ENCODE measurements at regions not wholly inside any gene's neighbourhood (a gene's known extent, or its start where the extent isn't known, plus 50 kb on each side); places are given as distances from the start of the nearest gene placed in this dataset.

DNA sequence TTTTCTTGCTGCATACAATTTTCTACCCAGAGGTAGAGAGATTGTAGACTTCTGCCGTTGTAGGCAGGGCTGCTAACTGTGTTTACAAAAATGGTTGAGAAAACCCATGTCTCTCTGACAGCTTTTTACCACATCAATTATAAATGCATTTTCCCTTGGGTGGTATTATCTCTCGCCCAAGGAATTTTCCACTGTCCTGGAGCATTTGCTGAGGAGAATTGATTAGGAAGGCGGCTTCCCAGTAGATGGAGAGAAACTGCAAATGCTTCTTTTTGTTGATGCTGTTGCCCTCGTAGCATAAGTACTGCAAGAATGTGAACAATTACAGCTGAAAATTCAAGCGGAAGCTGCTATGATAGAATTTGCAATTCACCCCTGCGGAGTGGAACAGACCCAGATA, 1007.7 kb upstream of the KLHL29 start:
- no peak overlapping the region for H2BK120ac ChIP-seq (ENCODE audit: low read depth, low read length)
- no CpG with 5 or more reads among the region's 6 CpGs for WGBS (ENCODE audit: extremely low coverage, insufficient coverage, low lambda C conversion rate)
- peak; percentile 51 for DNase-seq
- H3K27ac ChIP-seq (ENCODE audit: low read depth, low read length) = no peak overlapping the region
- no peaks in the 10 kb centered on the region for H3K36me3 ChIP-seq (ENCODE audit: control insufficient read depth, insufficient read depth, low read length)
- no peak overlapping the region for H2BK5ac ChIP-seq (ENCODE audit: low read length)
- no peak overlapping the region for H4K5ac ChIP-seq (ENCODE audit: low read length)
- H3K9ac ChIP-seq (ENCODE audit: low read length) = no peak overlapping the region
- no peak overlapping the region for H3K4me2 ChIP-seq (ENCODE audit: low read length)
- no peak overlapping the region for H4K8ac ChIP-seq (ENCODE audit: low read depth, low read length)
- no peak overlapping the region for H2BK15ac ChIP-seq (replicated peaks; ENCODE audit: low read depth)
- peaks cover 3% of the 10 kb centered on the region for H3K4me1 ChIP-seq (ENCODE audit: control insufficient read depth, low read depth, low read length)
- no peak overlapping the region for H2AK5ac ChIP-seq (ENCODE audit: low read length)
- H3K23ac ChIP-seq (ENCODE audit: low read length) = no peak overlapping the region
- no peaks in the 10 kb centered on the region for H3K27me3 ChIP-seq (ENCODE audit: insufficient read depth, low read length, poor library complexity)
- no peaks in the 10 kb centered on the region for H3K79me2 ChIP-seq (ENCODE audit: control insufficient read depth, insufficient read depth, low read length)
- no peak overlapping the region for H3K4ac ChIP-seq (ENCODE audit: low read depth, low read length)
- H3K56ac ChIP-seq (ENCODE audit: low read length) = no peak overlapping the region
- no peaks in the 10 kb centered on the region for H3K79me1 ChIP-seq (ENCODE audit: low read length)
- no peak overlapping the region for H3K4me3 ChIP-seq (ENCODE audit: low read length)
- no peak overlapping the region for H3K18ac ChIP-seq (ENCODE audit: low read length)

DNA sequence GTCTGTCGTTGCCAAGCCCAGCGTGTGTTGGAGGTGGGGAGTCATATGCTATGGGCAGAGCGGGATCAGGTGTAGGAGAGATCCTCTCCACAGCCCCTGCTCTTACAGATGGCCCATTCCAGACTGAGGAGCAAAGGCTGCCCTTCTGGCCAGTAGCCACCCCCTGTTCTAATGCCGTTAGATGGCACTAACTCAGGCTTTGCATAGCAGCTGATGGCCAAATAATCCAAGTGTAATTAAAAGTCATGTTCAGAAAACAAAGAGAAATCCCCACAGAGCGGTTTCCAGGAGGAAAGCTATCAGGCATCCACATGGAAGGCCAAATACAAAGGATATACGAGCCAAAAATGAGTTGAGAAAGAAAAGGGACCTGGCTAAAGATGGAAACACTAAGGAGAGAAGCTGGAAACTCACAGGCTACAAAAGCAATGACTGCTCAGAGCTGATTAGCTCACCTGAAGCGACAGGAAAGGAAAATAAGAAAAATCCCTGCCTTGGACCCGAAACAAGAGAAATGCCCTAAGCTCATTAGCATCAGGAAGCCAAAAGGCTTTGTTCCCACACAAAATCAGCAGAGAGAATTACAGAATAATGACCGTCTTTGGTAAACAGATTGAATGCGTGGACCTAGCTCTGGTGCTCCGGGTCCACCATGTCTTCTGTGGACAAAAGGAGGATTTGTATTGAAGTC, 1002.4 kb upstream of the KLHL29 start:
- no peak overlapping the region for H3K23ac ChIP-seq (ENCODE audit: low read length)
- no peak overlapping the region for H2BK120ac ChIP-seq (ENCODE audit: low read depth, low read length)
- H3K4ac ChIP-seq (ENCODE audit: low read depth, low read length) = no peak overlapping the region
- H2BK5ac ChIP-seq (ENCODE audit: low read length) = no peak overlapping the region
- H3K79me1 ChIP-seq (ENCODE audit: low read length) = no peaks in the 10 kb centered on the region
- no peak overlapping the region for H3K4me3 ChIP-seq (ENCODE audit: low read length)
- H3K18ac ChIP-seq (ENCODE audit: low read length) = no peak overlapping the region
- DNase-seq = no peak
- WGBS (ENCODE audit: extremely low coverage, insufficient coverage, low lambda C conversion rate) = no CpG with 5 or more reads among the region's 11 CpGs
- no peak overlapping the region for H4K5ac ChIP-seq (ENCODE audit: low read length)
- H3K27ac ChIP-seq (ENCODE audit: low read depth, low read length) = no peak overlapping the region
- no peak overlapping the region for H3K4me2 ChIP-seq (ENCODE audit: low read length)
- H3K9ac ChIP-seq (ENCODE audit: low read length) = no peak overlapping the region
- no peak overlapping the region for H2AK5ac ChIP-seq (ENCODE audit: low read length)
- H3K4me1 ChIP-seq (ENCODE audit: control insufficient read depth, low read depth, low read length) = no peaks in the 10 kb centered on the region
- H2BK15ac ChIP-seq (replicated peaks; ENCODE audit: low read depth) = no peak overlapping the region
- no peaks in the 10 kb centered on the region for H3K79me2 ChIP-seq (ENCODE audit: control insufficient read depth, insufficient read depth, low read length)
- H3K27me3 ChIP-seq (ENCODE audit: insufficient read depth, low read length, poor library complexity) = no peaks in the 10 kb centered on the region
- no peaks in the 10 kb centered on the region for H3K36me3 ChIP-seq (ENCODE audit: control insufficient read depth, insufficient read depth, low read length)
- H4K8ac ChIP-seq (ENCODE audit: low read depth, low read length) = peak overlapping the region; percentile 56
- H3K56ac ChIP-seq (ENCODE audit: low read length) = no peak overlapping the region

DNA sequence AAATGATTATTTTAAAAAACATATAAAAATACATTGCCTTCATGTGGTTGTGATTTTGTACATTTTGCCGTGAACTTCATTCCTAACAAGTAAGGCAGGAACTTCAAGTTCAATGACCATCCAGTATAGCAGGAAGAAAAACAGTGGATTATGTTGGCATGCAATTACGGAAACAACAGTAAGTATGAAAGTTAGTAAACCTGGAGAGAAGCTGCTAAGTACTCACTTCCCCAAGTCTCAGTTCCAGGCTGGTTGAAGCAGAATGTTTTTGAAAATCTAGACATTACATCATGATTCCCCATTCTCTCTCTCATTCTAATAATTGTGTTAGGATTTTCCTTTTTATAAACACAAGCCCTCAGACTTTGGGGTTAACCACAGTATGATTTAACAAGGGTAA, 987.1 kb upstream of the KLHL29 start:
- Histone ChIP-seq H3K27me3 (ENCODE audit: insufficient read depth, low read length, poor library complexity) (no peaks in the 10 kb centered on the region), H3K79me2 (ENCODE audit: control insufficient read depth, insufficient read depth, low read length) (no peaks in the 10 kb centered on the region), H3K18ac (ENCODE audit: low read length) (no peak overlapping the region), H3K56ac (ENCODE audit: low read length) (no peak overlapping the region), H3K79me1 (ENCODE audit: low read length) (no peaks in the 10 kb centered on the region), H3K9ac (ENCODE audit: low read length) (no peak overlapping the region), H3K27ac (ENCODE audit: low read depth, low read length) (no peak overlapping the region), H3K36me3 (ENCODE audit: control insufficient read depth, insufficient read depth, low read length) (no peaks in the 10 kb centered on the region), H4K5ac (ENCODE audit: low read length) (no peak overlapping the region), H2BK120ac (ENCODE audit: low read depth, low read length) (no peak overlapping the region), H3K4me2 (ENCODE audit: low read length) (no peak overlapping the region), H2BK5ac (ENCODE audit: low read length) (no peak overlapping the region), H4K8ac (ENCODE audit: low read depth, low read length) (no peak overlapping the region), H3K4me1 (ENCODE audit: control insufficient read depth, low read depth, low read length) (no peaks in the 10 kb centered on the region), H3K23ac (ENCODE audit: low read length) (no peak overlapping the region), H3K4ac (ENCODE audit: low read depth, low read length) (no peak overlapping the region), H3K4me3 (ENCODE audit: low read length) (no peak overlapping the region), H2BK15ac (replicated peaks; ENCODE audit: low read depth) (no peak overlapping the region), H2AK5ac (ENCODE audit: low read length) (no peak overlapping the region)
- no peak for DNase-seq
- no CpG with 5 or more reads among the region's 2 CpGs for WGBS (ENCODE audit: extremely low coverage, insufficient coverage, low lambda C conversion rate)

DNA sequence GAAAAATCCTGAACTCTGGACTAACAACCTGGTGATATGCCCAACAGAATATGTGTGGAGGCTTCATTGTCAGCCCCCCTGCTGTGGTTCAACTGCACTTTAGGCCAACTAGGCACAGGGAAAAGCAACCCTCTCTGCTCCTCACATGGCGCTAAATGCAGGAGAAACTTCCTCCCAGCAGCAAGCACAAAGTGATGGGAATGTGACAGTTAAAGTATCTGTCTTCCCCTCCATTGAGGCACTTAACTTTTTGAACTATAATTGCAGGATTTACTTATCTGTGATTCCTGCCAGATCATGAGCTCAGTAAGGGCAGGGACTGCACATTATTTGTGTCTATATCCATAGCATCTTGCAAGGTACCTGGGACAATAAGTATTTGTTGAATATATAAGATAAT, 981.2 kb upstream of the KLHL29 start:
- Histone ChIP-seq H2BK120ac (ENCODE audit: low read depth, low read length) (no peak overlapping the region), H3K27me3 (ENCODE audit: insufficient read depth, low read length, poor library complexity) (no peaks in the 10 kb centered on the region), H4K5ac (ENCODE audit: low read length) (no peak overlapping the region), H3K4ac (ENCODE audit: low read depth, low read length) (no peak overlapping the region), H3K18ac (ENCODE audit: low read length) (no peak overlapping the region), H2BK5ac (ENCODE audit: low read length) (no peak overlapping the region), H2BK15ac (replicated peaks; ENCODE audit: low read depth) (no peak overlapping the region), H3K4me2 (ENCODE audit: low read length) (no peak overlapping the region), H3K4me1 (ENCODE audit: control insufficient read depth, low read depth, low read length) (no peaks in the 10 kb centered on the region), H2AK5ac (ENCODE audit: low read length) (no peak overlapping the region), H3K4me3 (ENCODE audit: low read length) (no peak overlapping the region), H3K56ac (ENCODE audit: low read length) (no peak overlapping the region), H4K8ac (ENCODE audit: low read depth, low read length) (no peak overlapping the region), H3K27ac (ENCODE audit: low read depth, low read length) (no peak overlapping the region), H3K23ac (ENCODE audit: low read length) (no peak overlapping the region), H3K79me1 (ENCODE audit: low read length) (no peaks in the 10 kb centered on the region), H3K79me2 (ENCODE audit: control insufficient read depth, insufficient read depth, low read length) (no peaks in the 10 kb centered on the region), H3K9ac (ENCODE audit: low read length) (no peak overlapping the region), H3K36me3 (ENCODE audit: control insufficient read depth, insufficient read depth, low read length) (no peaks in the 10 kb centered on the region)
- DNase-seq = no peak
- no CpG with 5 or more reads among the region's 1 CpG for WGBS (ENCODE audit: extremely low coverage, insufficient coverage, low lambda C conversion rate)

DNA sequence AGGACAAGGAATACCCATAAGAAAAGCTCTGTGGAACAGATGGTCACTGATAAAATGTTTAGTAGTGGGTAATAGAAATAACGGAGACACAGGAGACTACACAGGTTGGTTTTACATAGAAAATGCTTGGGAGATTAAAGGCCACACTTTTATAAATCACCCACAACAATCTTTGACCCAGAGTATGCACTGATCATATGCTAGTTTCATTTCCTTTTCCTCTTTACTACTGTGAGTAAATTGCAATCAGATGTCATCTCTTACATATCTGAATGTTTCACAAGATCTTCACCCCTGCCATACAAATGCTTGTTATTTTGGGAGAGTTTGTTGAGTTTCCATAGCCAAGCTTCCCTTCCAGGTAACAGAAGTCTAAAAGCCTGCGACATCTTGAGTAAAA, 978.4 kb upstream of the KLHL29 start:
- no peak overlapping the region for H2BK5ac ChIP-seq (ENCODE audit: low read length)
- no peaks in the 10 kb centered on the region for H3K27me3 ChIP-seq (ENCODE audit: insufficient read depth, low read length, poor library complexity)
- no CpG with 5 or more reads among the region's 2 CpGs for WGBS (ENCODE audit: extremely low coverage, insufficient coverage, low lambda C conversion rate)

DNA sequence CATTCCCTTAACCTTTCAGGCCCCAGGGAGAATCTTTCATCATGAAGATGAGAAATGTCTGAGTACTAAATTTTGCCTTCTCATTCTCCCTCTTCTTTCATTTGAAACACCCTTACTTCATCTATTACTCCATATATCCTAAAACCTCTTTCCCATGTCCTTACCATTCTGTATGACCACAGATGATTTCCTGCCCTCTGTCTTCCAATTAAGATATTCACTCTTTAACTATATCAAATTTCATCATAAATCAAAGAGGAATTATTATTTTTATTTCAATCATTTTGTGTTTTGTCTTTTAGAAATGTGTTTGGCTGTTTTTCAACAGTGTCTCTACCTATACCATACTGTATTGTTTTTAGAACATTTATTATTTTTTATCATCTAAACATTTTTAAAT, 964.9 kb upstream of the KLHL29 start:
- Histone ChIP-seq H3K18ac (ENCODE audit: low read length) (no peak overlapping the region), H3K27ac (ENCODE audit: low read depth, low read length) (no peak overlapping the region), H2BK120ac (ENCODE audit: low read depth, low read length) (no peak overlapping the region), H3K4me2 (ENCODE audit: low read length) (no peak overlapping the region), H2BK5ac (ENCODE audit: low read length) (no peak overlapping the region), H3K23ac (ENCODE audit: low read length) (no peak overlapping the region), H3K27me3 (ENCODE audit: insufficient read depth, low read length, poor library complexity) (no peaks in the 10 kb centered on the region), H3K4ac (ENCODE audit: low read depth, low read length) (no peak overlapping the region), H3K36me3 (ENCODE audit: control insufficient read depth, insufficient read depth, low read length) (no peaks in the 10 kb centered on the region), H2BK15ac (replicated peaks; ENCODE audit: low read depth) (no peak overlapping the region), H3K4me3 (ENCODE audit: low read length) (no peak overlapping the region), H3K79me1 (ENCODE audit: low read length) (no peaks in the 10 kb centered on the region), H3K56ac (ENCODE audit: low read length) (no peak overlapping the region), H2AK5ac (ENCODE audit: low read length) (no peak overlapping the region), H4K5ac (ENCODE audit: low read length) (no peak overlapping the region), H3K4me1 (ENCODE audit: control insufficient read depth, low read depth, low read length) (no peaks in the 10 kb centered on the region), H3K9ac (ENCODE audit: low read length) (no peak overlapping the region), H4K8ac (ENCODE audit: low read depth, low read length) (no peak overlapping the region), H3K79me2 (ENCODE audit: control insufficient read depth, insufficient read depth, low read length) (no peaks in the 10 kb centered on the region)
- DNase-seq = no peak

More for the DNA sequence above, 978.4 kb upstream of the KLHL29 start:
- Histone ChIP-seq H3K9ac (ENCODE audit: low read length) (no peak overlapping the region), H3K4me1 (ENCODE audit: control insufficient read depth, low read depth, low read length) (no peaks in the 10 kb centered on the region), H3K56ac (ENCODE audit: low read length) (no peak overlapping the region), H3K4me2 (ENCODE audit: low read length) (no peak overlapping the region), H3K27ac (ENCODE audit: low read depth, low read length) (no peak overlapping the region), H3K23ac (ENCODE audit: low read length) (no peak overlapping the region), H3K79me1 (ENCODE audit: low read length) (no peaks in the 10 kb centered on the region), H3K79me2 (ENCODE audit: control insufficient read depth, insufficient read depth, low read length) (no peaks in the 10 kb centered on the region), H4K8ac (ENCODE audit: low read depth, low read length) (no peak overlapping the region), H3K36me3 (ENCODE audit: control insufficient read depth, insufficient read depth, low read length) (no peaks in the 10 kb centered on the region), H3K4me3 (ENCODE audit: low read length) (no peak overlapping the region), H2BK15ac (replicated peaks; ENCODE audit: low read depth) (no peak overlapping the region), H2AK5ac (ENCODE audit: low read length) (no peak overlapping the region), H3K18ac (ENCODE audit: low read length) (no peak overlapping the region), H4K5ac (ENCODE audit: low read length) (no peak overlapping the region), H3K4ac (ENCODE audit: low read depth, low read length) (no peak overlapping the region), H2BK120ac (ENCODE audit: low read depth, low read length) (no peak overlapping the region)
- DNase-seq = no peak
